GM21526 (cell line): ENCODE measurements at regions not wholly inside any gene's neighbourhood (a gene's known extent, or its start where the extent isn't known, plus 50 kb on each side); places are given as distances from the start of the nearest gene placed in this dataset.

Experiments used
- ATAC-seq: cut with Tn5 transposase; IDR thresholded peaks from one replicate; pipeline ENCODE4 v1.9.1; 2021; ENCODE audit warnings: moderate library complexity; ENCODE audit not compliant: unreplicated experiment, low FRiP score

- ATAC-seq = no peak
Measured at GRCh38 chr3:27930052-27930602, 208.0 kb upstream of the EOMES start.

GRCh38 chr3:27935492-27935891 lies 213.4 kb upstream of the EOMES start:
- ATAC-seq = no peak

- ATAC-seq = no peak
Measured at GRCh38 chr3:27939521-27939920, 217.4 kb upstream of the EOMES start.

GRCh38 chr3:27939940-27940339 lies 217.8 kb upstream of the EOMES start:
- no peak for ATAC-seq

- ATAC-seq = no peak
Measured at GRCh38 chr3:27943106-27943505, 221.0 kb upstream of the EOMES start.

- ATAC-seq = no peak
Measured at GRCh38 chr3:27945229-27945628, 223.1 kb upstream of the EOMES start.

GRCh38 chr3:27960133-27960532 lies 238.0 kb upstream of the EOMES start:
- ATAC-seq = no peak

- no peak for ATAC-seq
Measured at GRCh38 chr3:27963519-27963918, 241.4 kb upstream of the EOMES start.

- no peak for ATAC-seq
Measured at GRCh38 chr3:27971600-27971999, 249.5 kb upstream of the EOMES start.

GRCh38 chr3:27976933-27977332 lies 254.8 kb upstream of the EOMES start:
- ATAC-seq = no peak

- ATAC-seq = no peak
Measured at GRCh38 chr3:27978440-27978839, 256.3 kb upstream of the EOMES start.

GRCh38 chr3:27985369-27986035 lies 255.9 kb upstream of the CMC1 start:
- ATAC-seq = no peak

GRCh38 chr3:27986234-27986879 lies 255.1 kb upstream of the CMC1 start:
- no peak for ATAC-seq

GRCh38 chr3:27990324-27990723 lies 251.1 kb upstream of the CMC1 start:
- no peak for ATAC-seq

GRCh38 chr3:27990837-27991236 lies 250.6 kb upstream of the CMC1 start:
- ATAC-seq = no peak

GRCh38 chr3:27993051-27993450 lies 248.4 kb upstream of the CMC1 start:
- ATAC-seq = no peak

- no peak for ATAC-seq
Measured at GRCh38 chr3:28000608-28001007, 240.8 kb upstream of the CMC1 start.

- no peak for ATAC-seq
Measured at GRCh38 chr3:28008235-28008634, 233.2 kb upstream of the CMC1 start.

- no peak for ATAC-seq
Measured at GRCh38 chr3:28012830-28013229, 228.6 kb upstream of the CMC1 start.

- ATAC-seq = no peak
Measured at GRCh38 chr3:28013864-28014473, 227.4 kb upstream of the CMC1 start.

GRCh38 chr3:28018925-28019718 lies 222.3 kb upstream of the CMC1 start:
- no peak for ATAC-seq
